HAP-1 (cell line): ENCODE measurements at regions not wholly inside any gene's neighbourhood (a gene's known extent, or its start where the extent isn't known, plus 50 kb on each side); places are given as distances from the start of the nearest gene placed in this dataset.
A peak's percentile ranks its signal among the peaks of the same experiment; 100 is the strongest.

Experiments
- DNase-seq, 2 experiments: peaks; one replicate each; pipeline ENCODE4 v3.0.0-alpha.2; 2016 to 2020; ENCODE audit warnings: low spot score in 2 of 2
- H3K27me3 ChIP-seq: fragments of 250-450 bp; sonication (Bioruptor Pico); 2 replicates; pipeline ENCODE4 v1.5.1; 2020; ENCODE audit warnings: low read depth, mild to moderate bottlenecking, moderate library complexity
- H3K36me3 ChIP-seq: fragments of 250-450 bp; sonication (Bioruptor Pico); replicated peaks from 2 replicates; pipeline ENCODE4 v1.5.1; 2020; ENCODE audit warnings: mild to moderate bottlenecking
- H3K4me1 ChIP-seq: fragments of 250-450 bp; sonication (Bioruptor Pico); 2 replicates; pipeline ENCODE4 v1.5.1; 2020; ENCODE audit warnings: mild to moderate bottlenecking
- H3K4me3 ChIP-seq: fragments of 250-450 bp; sonication (Bioruptor Pico); 2 replicates; pipeline ENCODE4 v1.5.1; 2020; ENCODE audit warnings: mild to moderate bottlenecking, moderate library complexity
- H3K9me3 ChIP-seq: fragments of 250-450 bp; sonication (Bioruptor Pico); 2 replicates; pipeline ENCODE4 v1.5.1; 2020; ENCODE audit warnings: mild to moderate bottlenecking, moderate library complexity
- in situ Hi-C: fragments of 300-500 bp; cut with MboI; formaldehyde crosslinking; loops from 3 replicates; pipeline ENCODE4 v1.14.3; 2020; ENCODE audit warnings: low sequenced_read_pairs, inconsistent platforms, mixed read lengths

GRCh38 chr16:80014241-80014939 is 413.9 kb upstream of the MAF start:
- H3K4me3 ChIP-seq: no peak overlapping the region

GRCh38 chr16:80012586-80012985 is 412.0 kb upstream of the MAF start:
- DNase-seq: no peak
- Histone ChIP-seq H3K9me3 (no peaks in the 10 kb centered on the region), H3K27me3 (no peaks in the 10 kb centered on the region; the same call in 1 of the 2 replicates), H3K4me3 (no peak overlapping the region), H3K36me3 (no peaks in the 10 kb centered on the region), H3K4me1 (no peaks in the 10 kb centered on the region)
- in situ Hi-C loops: no loop called here

More at GRCh38 chr16:80014241-80014939, 413.9 kb upstream of the MAF start:
- H3K27me3 ChIP-seq: no peaks in the 10 kb centered on the region; the same call in 1 of the 2 replicates
- in situ Hi-C loops: no loop called here
- DNase-seq: no peak
- H3K9me3 ChIP-seq: no peaks in the 10 kb centered on the region
- H3K4me1 ChIP-seq: no peaks in the 10 kb centered on the region
- H3K36me3 ChIP-seq: no peaks in the 10 kb centered on the region

GRCh38 chr16:80009971-80010659 is 409.6 kb upstream of the MAF start:
- H3K9me3 ChIP-seq: no peaks in the 10 kb centered on the region
- H3K27me3 ChIP-seq: no peaks in the 10 kb centered on the region
- H3K36me3 ChIP-seq: no peaks in the 10 kb centered on the region
- in situ Hi-C loops: no loop called here
- peaks cover 6% of the 10 kb centered on the region for H3K4me1 ChIP-seq
- no peak overlapping the region for H3K4me3 ChIP-seq
- no peak for DNase-seq

GRCh38 chr16:80008857-80009256 is 408.3 kb upstream of the MAF start:
- in situ Hi-C loops: no loop called here
- Histone ChIP-seq H3K9me3 (no peaks in the 10 kb centered on the region), H3K4me3 (no peak overlapping the region), H3K4me1 (peaks cover 6% of the 10 kb centered on the region), H3K27me3 (no peaks in the 10 kb centered on the region), H3K36me3 (no peaks in the 10 kb centered on the region)
- no peak for DNase-seq

- in situ Hi-C loops: no loop called here
- no peak for DNase-seq
- H3K4me3 ChIP-seq: no peak overlapping the region
Observed at GRCh38 chr16:80007231-80007630, 406.7 kb upstream of the MAF start.

GRCh38 chr16:80006241-80007215 is 406.0 kb upstream of the MAF start:
- Histone ChIP-seq H3K4me1 (peaks cover 6% of the 10 kb centered on the region), H3K4me3 (no peak overlapping the region), H3K9me3 (no peaks in the 10 kb centered on the region), H3K27me3 (no peaks in the 10 kb centered on the region), H3K36me3 (no peaks in the 10 kb centered on the region)
- peak in 1 of 2 experiments; percentile 20 for DNase-seq
- in situ Hi-C loops: no loop called here

More at GRCh38 chr16:80007231-80007630, 406.7 kb upstream of the MAF start:
- no peaks in the 10 kb centered on the region for H3K36me3 ChIP-seq
- no peaks in the 10 kb centered on the region for H3K9me3 ChIP-seq
- peaks cover 6% of the 10 kb centered on the region for H3K4me1 ChIP-seq
- no peaks in the 10 kb centered on the region for H3K27me3 ChIP-seq

GRCh38 chr16:80004113-80004512 is 403.6 kb upstream of the MAF start:
- Histone ChIP-seq H3K4me1 (peaks cover 6% of the 10 kb centered on the region), H3K36me3 (no peaks in the 10 kb centered on the region), H3K4me3 (no peak overlapping the region), H3K27me3 (no peaks in the 10 kb centered on the region), H3K9me3 (no peaks in the 10 kb centered on the region)
- in situ Hi-C loops: no loop called here
- no peak for DNase-seq

GRCh38 chr16:80002261-80002660 is 401.7 kb upstream of the MAF start:
- DNase-seq: no peak
- no peaks in the 10 kb centered on the region for H3K36me3 ChIP-seq
- in situ Hi-C loops: no loop called here
- H3K4me1 ChIP-seq: peaks cover 6% of the 10 kb centered on the region
- no peaks in the 10 kb centered on the region for H3K9me3 ChIP-seq
- H3K4me3 ChIP-seq: no peak overlapping the region
- H3K27me3 ChIP-seq: no peaks in the 10 kb centered on the region

- Histone ChIP-seq H3K4me3 (no peak overlapping the region), H3K27me3 (no peaks in the 10 kb centered on the region), H3K36me3 (no peaks in the 10 kb centered on the region), H3K9me3 (no peaks in the 10 kb centered on the region), H3K4me1 (peaks cover 6% of the 10 kb centered on the region; the same call in 1 of the 2 replicates)
- in situ Hi-C loops: no loop called here
- DNase-seq: no peak
Observed at GRCh38 chr16:79998143-79998542, 397.6 kb upstream of the MAF start.

GRCh38 chr16:79997257-79997656 is 396.7 kb upstream of the MAF start:
- Histone ChIP-seq H3K4me3 (no peak overlapping the region), H3K9me3 (no peaks in the 10 kb centered on the region), H3K4me1 (peaks cover 9% of the 10 kb centered on the region), H3K27me3 (no peaks in the 10 kb centered on the region), H3K36me3 (no peaks in the 10 kb centered on the region)
- in situ Hi-C loops: no loop called here
- DNase-seq: peak; percentile 36 to 73

- Histone ChIP-seq H3K4me3 (no peak overlapping the region), H3K36me3 (no peaks in the 10 kb centered on the region), H3K9me3 (no peaks in the 10 kb centered on the region), H3K27me3 (no peaks in the 10 kb centered on the region), H3K4me1 (peaks cover 9% of the 10 kb centered on the region)
- in situ Hi-C loops: no loop called here
- no peak for DNase-seq
Observed at GRCh38 chr16:79996321-79996720, 395.8 kb upstream of the MAF start.

- H3K4me3 ChIP-seq: no peak overlapping the region
- no peaks in the 10 kb centered on the region for H3K9me3 ChIP-seq
- no peaks in the 10 kb centered on the region for H3K36me3 ChIP-seq
- H3K27me3 ChIP-seq: no peaks in the 10 kb centered on the region
- peaks cover 9% of the 10 kb centered on the region for H3K4me1 ChIP-seq
- in situ Hi-C loops: no loop called here
- no peak for DNase-seq
Observed at GRCh38 chr16:79995315-79995714, 394.8 kb upstream of the MAF start.

GRCh38 chr16:79994418-79994817 is 393.9 kb upstream of the MAF start:
- no peaks in the 10 kb centered on the region for H3K36me3 ChIP-seq
- H3K9me3 ChIP-seq: no peaks in the 10 kb centered on the region
- peak; percentile 24 to 30 for DNase-seq
- in situ Hi-C loops: no loop called here
- no peaks in the 10 kb centered on the region for H3K27me3 ChIP-seq
- H3K4me3 ChIP-seq: no peak overlapping the region
- peaks cover 9% of the 10 kb centered on the region for H3K4me1 ChIP-seq
